H1 (cell line): ENCODE measurements at regions not wholly inside any gene's neighbourhood (a gene's known extent, or its start where the extent isn't known, plus 50 kb on each side); places are given as distances from the start of the nearest gene placed in this dataset.

Source experiments
- CTCF ChIA-PET: fragments of 300-600 bp; sonication (Branson Sonifier 250); formaldehyde crosslinking; loops from one replicate; lab custom pipeline; 2021; ENCODE audit not compliant: partially characterized antibody; lab: Charles Lee
- POLR2A ChIA-PET: fragments of 300-600 bp; sonication (Branson Sonifier 250); formaldehyde crosslinking; loops from one replicate; lab custom pipeline; 2021; ENCODE audit warnings: inconsistent platforms; ENCODE audit not compliant: partially characterized antibody; lab: Charles Lee
- DNase-seq, 2 experiments: peaks; one replicate each; pipeline versions ENCODE4 v3.0.0 to v3.0.0-alpha.2; 2010 to 2022; ENCODE audit warnings: low spot score in 2 of 2, low read depth in 1 of 2, mixed read lengths in 1 of 2
- FAIRE-seq: peaks from 2 replicates; lab custom pipeline; 2011; peaks lifted over from hg19 to GRCh38; lab: Jason Lieb, UNC
- H2AFZ ChIP-seq: 2 replicates; pipeline ENCODE4 v1.8.1; 2012; ENCODE audit warnings: low read length, inconsistent platforms
- H2AK5ac ChIP-seq: 2 replicates; pipeline ENCODE4 v1.6.1; 2013; ENCODE audit warnings: low read depth, low read length
- H2BK120ac ChIP-seq: replicated peaks from 2 replicates; pipeline ENCODE3; 2013; ENCODE audit warnings: low read depth, low read length, inconsistent platforms
- H2BK12ac ChIP-seq: 2 replicates; pipeline ENCODE4 v1.6.1; 2013; ENCODE audit warnings: low read depth, low read length
- H2BK15ac ChIP-seq: 2 replicates; pipeline ENCODE4 v1.6.1; 2013; ENCODE audit warnings: low read length
- H2BK20ac ChIP-seq: 2 replicates; pipeline ENCODE4 v1.6.1; 2013; ENCODE audit warnings: low read length
- H2BK5ac ChIP-seq: 2 replicates; pipeline ENCODE4 v1.6.1; 2013; ENCODE audit warnings: low read depth, low read length
- H3K14ac ChIP-seq: 2 replicates; pipeline ENCODE4 v1.6.1; 2013; ENCODE audit warnings: inconsistent platforms; ENCODE audit not compliant: insufficient read length
- H3K18ac ChIP-seq: 2 replicates; pipeline ENCODE4 v1.6.1; 2013; ENCODE audit warnings: low read length; ENCODE audit errors: extremely low read depth
- H3K23ac ChIP-seq: 2 replicates; pipeline ENCODE4 v1.6.1; 2013; ENCODE audit warnings: inconsistent platforms; ENCODE audit not compliant: insufficient read length
- H3K23me2 ChIP-seq: 2 replicates; pipeline ENCODE4 v1.6.1; 2013; ENCODE audit warnings: low read depth, low read length
- H3K27ac ChIP-seq: 2 replicates; pipeline ENCODE4 v1.6.1; 2011; ENCODE audit warnings: low read depth, low read length, inconsistent platforms
- H3K27me3 ChIP-seq, 4 experiments: replicated peaks in 1 of 4; 1 replicate in 1 of 4; 2 replicates in 3 of 4; pipeline versions ENCODE4 v1.6.1 to v1.8.1; 2011 to 2013; ENCODE audit warnings: low read length in 3 of 4, mild to moderate bottlenecking in 3 of 4, inconsistent platforms in 2 of 4, mixed read lengths in 2 of 4, moderate library complexity in 1 of 4; ENCODE audit not compliant: control insufficient read depth in 3 of 4, insufficient read depth in 3 of 4; ENCODE audit errors: extremely low read depth in 1 of 4
- H3K36me3 ChIP-seq, 4 experiments: 2 replicates each; pipeline versions ENCODE4 v1.6.1 to v1.8.1; 2011 to 2013; ENCODE audit warnings: mild to moderate bottlenecking in 4 of 4, low read length in 3 of 4, moderate library complexity in 2 of 4, control low read depth in 1 of 4, inconsistent platforms in 1 of 4; ENCODE audit not compliant: insufficient read depth in 4 of 4, control insufficient read depth in 2 of 4
- H3K4ac ChIP-seq: replicated peaks from 2 replicates; pipeline ENCODE3; 2013; ENCODE audit warnings: low read length, low read depth, mixed read lengths, inconsistent platforms; ENCODE audit not compliant: insufficient read length
- H3K4me1 ChIP-seq, 4 experiments: replicated peaks in 1 of 4; 1 replicate in 1 of 4; 2 replicates in 3 of 4; pipeline versions ENCODE4 v1.6.1 to v1.8.1; 2011 to 2013; ENCODE audit warnings: low read length in 3 of 4, inconsistent platforms in 2 of 4, mixed read lengths in 1 of 4; ENCODE audit not compliant: insufficient read depth in 4 of 4, control insufficient read depth in 3 of 4
- H3K4me2 ChIP-seq, 2 experiments: 2 replicates each; pipeline versions ENCODE4 v1.6.1 to v1.8.1; 2011 to 2013; ENCODE audit warnings: low read depth in 2 of 2, low read length in 2 of 2, control low read depth in 1 of 2, inconsistent platforms in 1 of 2, mild to moderate bottlenecking in 1 of 2; ENCODE audit not compliant: insufficient read depth in 1 of 2
- H3K4me3 ChIP-seq, 4 experiments: fragments of 200-600, 300-600 bp in 1 of 4; sonication (generic), shearing (Covaris generic), sonication (Bioruptor Twin) in 1 of 4; 2 replicates each; pipeline versions ENCODE4 v1.5.1 to v1.8.1; 2011 to 2016; ENCODE audit warnings: low read length in 4 of 4, low read depth in 3 of 4, control low read depth in 2 of 4, inconsistent platforms in 2 of 4, mild to moderate bottlenecking in 2 of 4, mixed read lengths in 1 of 4, moderate library complexity in 1 of 4; ENCODE audit not compliant: insufficient read depth in 2 of 4; ENCODE audit errors: extremely low read depth in 1 of 4
- H3K56ac ChIP-seq: replicated peaks from 2 replicates; pipeline ENCODE3; 2013; ENCODE audit warnings: low read depth, mild to moderate bottlenecking, mixed read lengths, low read length, inconsistent platforms; ENCODE audit not compliant: insufficient read length
- H3K79me1 ChIP-seq: 2 replicates; pipeline ENCODE4 v1.6.1; 2013; ENCODE audit warnings: low read depth, low read length, control low read depth
- H3K79me2 ChIP-seq, 2 experiments: 2 replicates each; pipeline versions ENCODE4 v1.6.1 to v1.8.1; 2012 to 2013; ENCODE audit warnings: low read length in 2 of 2, mild to moderate bottlenecking in 2 of 2, inconsistent platforms in 1 of 2; ENCODE audit not compliant: insufficient read depth in 2 of 2, control insufficient read depth in 1 of 2
- H3K9ac ChIP-seq, 4 experiments: replicated peaks in 1 of 4; 1 replicate in 1 of 4; 2 replicates in 3 of 4; pipeline versions ENCODE4 v1.6.1 to v1.8.1; 2011 to 2013; ENCODE audit warnings: low read depth in 3 of 4, low read length in 3 of 4, control low read depth in 2 of 4, mild to moderate bottlenecking in 2 of 4, moderate library complexity in 2 of 4, inconsistent platforms in 1 of 4; ENCODE audit errors: extremely low read depth in 1 of 4
- H3K9me3 ChIP-seq, 2 experiments: 2 replicates each; pipeline versions ENCODE4 v1.6.1 to v1.8.1; 2012 to 2013; ENCODE audit warnings: mild to moderate bottlenecking in 2 of 2, moderate library complexity in 2 of 2, control low read depth in 1 of 2, inconsistent platforms in 1 of 2, low read depth in 1 of 2, low read length in 1 of 2, mixed read lengths in 1 of 2; ENCODE audit not compliant: insufficient read depth in 2 of 2
- H4K20me1 ChIP-seq, 2 experiments: replicated peaks in 1 of 2; 2 replicates each; pipeline versions ENCODE3 to v1.8.1; 2011 to 2013; ENCODE audit warnings: inconsistent platforms in 2 of 2, low read length in 2 of 2, mild to moderate bottlenecking in 1 of 2; ENCODE audit not compliant: insufficient read depth in 2 of 2, control insufficient read depth in 1 of 2
- H4K5ac ChIP-seq: 2 replicates; pipeline ENCODE4 v1.6.1; 2013; ENCODE audit warnings: low read length, low read depth, mixed read lengths, inconsistent platforms; ENCODE audit not compliant: insufficient read length
- H4K8ac ChIP-seq: 2 replicates; pipeline ENCODE4 v1.8.0; 2013; ENCODE audit warnings: mild to moderate bottlenecking, moderate library complexity, low read length, inconsistent platforms; ENCODE audit not compliant: insufficient read depth; ENCODE audit errors: extremely low read depth
- H4K91ac ChIP-seq: replicated peaks from 2 replicates; pipeline ENCODE3; 2013; ENCODE audit warnings: low read length, mixed read lengths, inconsistent platforms; ENCODE audit not compliant: insufficient read length
- KDM1A ChIP-seq: fragments of 200-600, 300-600 bp; sonication (generic); IDR thresholded peaks from 2 replicates; pipeline ENCODE4 v1.7.1; 2016; ENCODE audit warnings: mild to moderate bottlenecking, low read length, borderline replicate concordance
- TAF1 ChIP-seq: IDR thresholded peaks from 2 replicates; pipeline ENCODE4 v1.6.1; 2011; ENCODE audit warnings: mild to moderate bottlenecking, low read depth, low read length
- WGBS, 2 experiments: shearing (Covaris generic) in 1 of 2; methylation state at CpG; one replicate each; pipeline versions ENCODE4 v1.1.6 to v1.1.7; 2013 to 2015; ENCODE audit warnings: low lambda C conversion rate in 2 of 2, mixed read lengths in 2 of 2, inconsistent platforms in 1 of 2, low coverage in 1 of 2, missing lambda C conversion rate in 1 of 2; ENCODE audit not compliant: insufficient replicate concordance in 2 of 2, insufficient coverage in 1 of 2, insufficient read length in 1 of 2; ENCODE audit errors: extremely low coverage in 1 of 2, missing lambda C conversion rate in 1 of 2; 5-methylcytosine and 5-hydroxymethylcytosine counted together

DNA sequence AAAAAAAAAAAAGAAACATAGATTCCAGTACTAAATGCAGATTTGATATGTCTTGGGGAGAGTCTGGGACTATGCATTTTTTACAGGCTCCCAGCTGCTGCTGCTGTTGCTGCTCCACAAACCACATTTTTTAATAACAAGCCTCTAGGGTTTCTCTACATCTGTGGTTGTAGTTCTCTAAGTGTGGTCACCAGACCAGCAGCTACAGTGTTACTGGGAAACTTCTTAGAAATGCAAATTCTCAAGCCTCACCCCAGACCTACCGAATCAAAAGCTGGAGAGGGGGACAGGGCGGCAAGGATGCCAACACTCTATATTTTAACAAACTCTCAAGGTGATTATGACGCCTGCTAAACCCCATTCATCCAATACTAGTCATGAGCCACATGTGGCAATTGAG lies 293.4 kb upstream of the PTGER4 start:
- Histone ChIP-seq H3K4me3 (no peak overlapping the region), H2BK5ac (no peak overlapping the region), H3K56ac (no peak overlapping the region), H2AFZ (no peak overlapping the region), H4K20me1 (no peaks in the 10 kb centered on the region), H3K27me3 (no peaks in the 10 kb centered on the region), H2BK20ac (no peak overlapping the region), H4K91ac (no peak overlapping the region), H3K23me2 (no peaks in the 10 kb centered on the region), H3K79me2 (no peaks in the 10 kb centered on the region), H3K4me2 (no peak overlapping the region), H3K36me3 (no peaks in the 10 kb centered on the region), H2BK15ac (no peak overlapping the region), H3K23ac (no peak overlapping the region), H3K9me3 (no peaks in the 10 kb centered on the region), H3K4ac (no peak overlapping the region), H2BK120ac (no peak overlapping the region), H4K8ac (no peak overlapping the region), H3K14ac (no peak overlapping the region), H3K4me1 (peaks cover 0 to 6% (median 2%) of the 10 kb centered on the region in 4 experiments; a peak in 1 of 7 replicates), H2AK5ac (no peak overlapping the region), H3K9ac (no peak overlapping the region), H3K79me1 (no peaks in the 10 kb centered on the region), H3K18ac (no peak overlapping the region)
- ChIA-PET POLR2A (no interaction called here), CTCF (interaction anchor here (0.6 kb wide), 1 partner anchor 145 kb away, joined by 3 read pairs; no protein-coding TSS in a partner anchor)
- FAIRE-seq (no peak), DNase-seq (no peak)
- WGBS, 2 experiments: 65% methylated on average over 3 of the region's 3 CpGs; no CpG with 5 or more reads in 1 of the 2 experiments
- TF ChIP-seq TAF1 (no peak), KDM1A (no peak)
- TF ChIP-seq, all 59 proteins: peak for 0
- no peak overlapping the region for H4K5ac ChIP-seq
- H3K27ac ChIP-seq: no peak overlapping the region
- no peak overlapping the region for H2BK12ac ChIP-seq
